Endodermal cell (in vitro differentiated cells): ENCODE measurements at regions not wholly inside any gene's neighbourhood (a gene's known extent, or its start where the extent isn't known, plus 50 kb on each side); places are given as distances from the start of the nearest gene placed in this dataset.

Experiments used
- DNase-seq: peaks from one replicate; pipeline ENCODE4 v3.0.0-alpha.2; 2017
- H3K27ac ChIP-seq: 2 replicates; pipeline ENCODE4 v1.5.1; 2013; ENCODE audit warnings: mild to moderate bottlenecking, low read depth, low read length, moderate library complexity
- H3K27me3 ChIP-seq: 2 replicates; pipeline ENCODE4 v1.6.1; 2013; ENCODE audit warnings: mild to moderate bottlenecking, low read length, moderate library complexity; ENCODE audit not compliant: insufficient read depth, control insufficient read depth, poor library complexity, severe bottlenecking
- H3K36me3 ChIP-seq: 2 replicates; pipeline ENCODE4 v1.7.0; 2013; ENCODE audit warnings: mild to moderate bottlenecking, low read length, moderate library complexity; ENCODE audit not compliant: control insufficient read depth, insufficient read depth
- H3K4me1 ChIP-seq: one replicate; pipeline ENCODE4 v1.7.0; 2013; ENCODE audit warnings: low read length; ENCODE audit not compliant: control insufficient read depth, insufficient read depth
- H3K4me3 ChIP-seq: 2 replicates; pipeline ENCODE4 v1.5.1; 2013; ENCODE audit warnings: mild to moderate bottlenecking, low read length, moderate library complexity
- H3K9ac ChIP-seq: 2 replicates; pipeline ENCODE4 v1.6.1; 2013; ENCODE audit warnings: mild to moderate bottlenecking, low read length, moderate library complexity; ENCODE audit not compliant: poor library complexity, severe bottlenecking; ENCODE audit errors: extremely low read depth
- H3K9me3 ChIP-seq: 2 replicates; pipeline ENCODE4 v1.6.1; 2013; ENCODE audit warnings: mild to moderate bottlenecking, low read length, moderate library complexity; ENCODE audit not compliant: control insufficient read depth
- H3K27ac Mint-ChIP-seq: 2 replicates; pipeline ENCODE4 v1.8.0; 2020; ENCODE audit warnings: mixed read lengths
- H3K27me3 Mint-ChIP-seq: 2 replicates; pipeline ENCODE4 v1.8.0; 2021; ENCODE audit warnings: mild to moderate bottlenecking, mixed read lengths; ENCODE audit not compliant: insufficient read depth
- H3K36me3 Mint-ChIP-seq: 2 replicates; pipeline ENCODE4 v1.8.0; 2020; ENCODE audit warnings: low read depth, mixed read lengths
- H3K4me1 Mint-ChIP-seq: 2 replicates; pipeline ENCODE4 v1.8.0; 2020; ENCODE audit warnings: mixed read lengths
- H3K4me3 Mint-ChIP-seq: 2 replicates; pipeline ENCODE4 v1.8.0; 2020; ENCODE audit warnings: mild to moderate bottlenecking, moderate library complexity, mixed read lengths
- H3K9me3 Mint-ChIP-seq: 2 replicates; pipeline ENCODE4 v1.8.0; 2020; ENCODE audit warnings: mild to moderate bottlenecking, mixed read lengths
- WGBS, 2 experiments: methylation state at CpG; one replicate each; pipeline versions ENCODE4 v1.1.5 to v1.1.7; 2013; ENCODE audit warnings: missing lambda C conversion rate in 2 of 2, mixed read lengths in 1 of 2; ENCODE audit not compliant: insufficient coverage in 1 of 2, insufficient read length in 1 of 2; 5-methylcytosine and 5-hydroxymethylcytosine counted together
- TF ChIP-seq, protein P1 (sequence below): fragments of 200-600 bp; sonication (generic); conservative IDR thresholded peaks from 2 replicates; pipeline ENCODE4 v1.5.0; 2021; ENCODE audit warnings: antibody characterized with exemption, mild to moderate bottlenecking

DNA sequence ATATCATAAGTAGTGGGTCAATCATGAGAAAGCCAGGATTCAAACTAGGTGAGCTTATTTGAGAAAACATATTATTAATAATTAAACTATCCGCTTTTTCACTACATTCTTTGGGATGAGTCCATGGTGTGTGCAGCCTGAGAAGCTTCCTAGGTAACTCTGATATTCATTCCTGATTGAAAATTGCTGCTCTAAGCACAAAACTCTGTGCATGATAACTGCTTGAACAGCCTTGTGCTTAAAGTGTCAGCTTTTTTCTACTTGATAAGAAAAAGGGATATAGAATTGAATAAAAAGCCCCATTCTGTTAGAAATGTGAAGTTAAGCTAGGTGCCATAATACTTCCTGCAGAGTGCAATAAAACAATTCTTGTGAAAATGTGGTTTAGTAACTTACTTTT lies 343.5 kb upstream of the LUZP2 start:
- H3K36me3 Mint-ChIP-seq, result no peaks in the 10 kb centered on the region
- no peaks in the 10 kb centered on the region for H3K4me1 Mint-ChIP-seq
- H3K27me3 Mint-ChIP-seq, result no peaks in the 10 kb centered on the region
- no peak overlapping the region for H3K27ac Mint-ChIP-seq
- H3K27me3 ChIP-seq, result no peaks in the 10 kb centered on the region
- no peaks in the 10 kb centered on the region for H3K4me1 ChIP-seq
- no peak for DNase-seq
- no peak overlapping the region for H3K9ac ChIP-seq
- H3K27ac ChIP-seq, result no peak overlapping the region
- H3K4me3 ChIP-seq, result no peak overlapping the region
- H3K9me3 Mint-ChIP-seq, result no peaks in the 10 kb centered on the region
- H3K4me3 Mint-ChIP-seq, result no peak overlapping the region
- no peaks in the 10 kb centered on the region for H3K9me3 ChIP-seq
- TF ChIP-seq, protein P1, sequence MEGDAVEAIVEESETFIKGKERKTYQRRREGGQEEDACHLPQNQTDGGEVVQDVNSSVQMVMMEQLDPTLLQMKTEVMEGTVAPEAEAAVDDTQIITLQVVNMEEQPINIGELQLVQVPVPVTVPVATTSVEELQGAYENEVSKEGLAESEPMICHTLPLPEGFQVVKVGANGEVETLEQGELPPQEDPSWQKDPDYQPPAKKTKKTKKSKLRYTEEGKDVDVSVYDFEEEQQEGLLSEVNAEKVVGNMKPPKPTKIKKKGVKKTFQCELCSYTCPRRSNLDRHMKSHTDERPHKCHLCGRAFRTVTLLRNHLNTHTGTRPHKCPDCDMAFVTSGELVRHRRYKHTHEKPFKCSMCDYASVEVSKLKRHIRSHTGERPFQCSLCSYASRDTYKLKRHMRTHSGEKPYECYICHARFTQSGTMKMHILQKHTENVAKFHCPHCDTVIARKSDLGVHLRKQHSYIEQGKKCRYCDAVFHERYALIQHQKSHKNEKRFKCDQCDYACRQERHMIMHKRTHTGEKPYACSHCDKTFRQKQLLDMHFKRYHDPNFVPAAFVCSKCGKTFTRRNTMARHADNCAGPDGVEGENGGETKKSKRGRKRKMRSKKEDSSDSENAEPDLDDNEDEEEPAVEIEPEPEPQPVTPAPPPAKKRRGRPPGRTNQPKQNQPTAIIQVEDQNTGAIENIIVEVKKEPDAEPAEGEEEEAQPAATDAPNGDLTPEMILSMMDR, result no peak
- no peaks in the 10 kb centered on the region for H3K36me3 ChIP-seq
- WGBS, 2 experiments, result 92 to 100% methylated on average over 1 of the region's 1 CpG

DNA sequence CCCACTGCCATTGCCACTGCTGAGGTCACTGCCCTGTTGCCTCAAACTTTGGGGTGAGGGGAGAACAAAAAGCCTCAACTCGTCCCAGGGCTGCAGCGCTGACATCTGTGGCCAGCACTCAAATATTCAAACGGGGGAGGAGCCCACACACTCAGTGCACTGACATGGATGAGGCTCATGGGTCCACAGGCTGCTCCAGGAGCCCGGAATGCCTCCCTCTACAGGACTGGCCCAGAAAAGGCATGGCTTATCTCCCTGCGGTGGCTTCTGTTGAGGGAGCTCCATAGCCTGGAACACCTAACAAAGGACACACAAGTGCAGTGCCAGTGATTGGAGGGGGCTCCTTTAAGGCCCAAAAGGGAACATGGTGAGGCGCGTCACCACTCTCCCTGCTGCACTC lies 341.1 kb upstream of the LUZP2 start:
- TF ChIP-seq, protein P1, result peak; percentile 61
- Mint-ChIP-seq H3K27me3 (no peaks in the 10 kb centered on the region), H3K4me1 (no peaks in the 10 kb centered on the region), H3K27ac (no peak overlapping the region), H3K4me3 (no peak overlapping the region), H3K9me3 (no peaks in the 10 kb centered on the region), H3K36me3 (no peaks in the 10 kb centered on the region)
- Histone ChIP-seq H3K4me1 (no peaks in the 10 kb centered on the region), H3K27ac (no peak overlapping the region), H3K27me3 (no peaks in the 10 kb centered on the region), H3K9me3 (no peaks in the 10 kb centered on the region), H3K9ac (no peak overlapping the region), H3K36me3 (no peaks in the 10 kb centered on the region), H3K4me3 (no peak overlapping the region)
- DNase-seq, result peak; percentile 81
- 92 to 97% methylated on average over 5 to 7 of the region's 7 CpGs for whole genome bisulfite sequencing, 2 experiments

GRCh38 chr11:24157316-24157715 lies 339.5 kb upstream of the LUZP2 start:
- Mint-ChIP-seq H3K4me1 (no peaks in the 10 kb centered on the region), H3K27ac (no peak overlapping the region), H3K36me3 (no peaks in the 10 kb centered on the region), H3K4me3 (no peak overlapping the region), H3K27me3 (no peaks in the 10 kb centered on the region), H3K9me3 (no peaks in the 10 kb centered on the region)
- Histone ChIP-seq H3K36me3 (no peaks in the 10 kb centered on the region), H3K27ac (no peak overlapping the region), H3K9me3 (no peaks in the 10 kb centered on the region), H3K27me3 (no peaks in the 10 kb centered on the region), H3K4me3 (no peak overlapping the region), H3K9ac (no peak overlapping the region), H3K4me1 (no peaks in the 10 kb centered on the region)
- TF ChIP-seq, protein P1, result no peak
- WGBS, 2 experiments, result 48% methylated on average over 2 of the region's 2 CpGs; no CpG with 5 or more reads in 1 of the 2 experiments
- no peak for DNase-seq
